Upper lobe of left lung (tissue), 6 donors: ENCODE measurements at regions not wholly inside any gene's neighbourhood (a gene's known extent, or its start where the extent isn't known, plus 50 kb on each side); places are given as distances from the start of the nearest gene placed in this dataset.

Source experiments
- ATAC-seq, 2 donors: fragments of 200-7000 bp; cut with Tn5 transposase; one replicate each; pipeline ENCODE4 v1.9.1; 2022; ENCODE audit warnings: mild to moderate bottlenecking in 2 of 2, moderate library complexity in 2 of 2; ENCODE audit not compliant: low FRiP score in 2 of 2
- DNase-seq, 2 donors: peaks; one replicate each; pipeline ENCODE4 v3.0.0-alpha.2; 2019 to 2020
- H3K27ac ChIP-seq, 4 donors: fragments of 200-600 bp; sonication (generic); one replicate each; pipeline ENCODE4 v1.5.1; 2016 to 2019
- H3K27me3 ChIP-seq, 4 donors: fragments of 200-600 bp; sonication (generic); one replicate each; pipeline ENCODE4 v1.5.1; 2017 to 2019
- H3K36me3 ChIP-seq, 4 donors: fragments of 200-600 bp; sonication (generic); one replicate each; pipeline ENCODE4 v1.5.1; 2016 to 2019
- H3K4me1 ChIP-seq, 4 donors: fragments of 200-600 bp; sonication (generic); one replicate each; pipeline ENCODE4 v1.5.1; 2018 to 2019
- H3K4me3 ChIP-seq, 4 donors: fragments of 200-600 bp; sonication (generic); one replicate each; pipeline ENCODE4 v1.5.1; 2017 to 2019; ENCODE audit warnings: mild to moderate bottlenecking in 2 of 4, moderate library complexity in 1 of 4
- H3K9me3 ChIP-seq, 4 donors: fragments of 200-600 bp; sonication (generic); one replicate each; pipeline ENCODE4 v1.5.1; 2018 to 2019
- CTCF ChIP-seq, 6 experiments: fragments of 450-650 bp in 4 of 6; fragments of 200-600 bp in 2 of 6; sonication (generic) in 2 of 6; IDR thresholded peaks; one replicate each; pipeline ENCODE4 v1.5.1; 2016 to 2019; ENCODE audit warnings: antibody characterized with exemption in 6 of 6
- EP300 ChIP-seq, 4 donors: sonication (generic); formaldehyde crosslinking; IDR thresholded peaks; one replicate each; pipeline ENCODE4 v1.5.1; 2017; ENCODE audit warnings: antibody characterized with exemption in 4 of 4, control low read depth in 2 of 4
- POLR2A ChIP-seq, 4 donors: fragments of 450-650 bp; IDR thresholded peaks; one replicate each; pipeline ENCODE4 v1.5.1; 2016 to 2017; ENCODE audit warnings: antibody characterized with exemption in 4 of 4, mild to moderate bottlenecking in 2 of 4
- POLR2AphosphoS5 ChIP-seq, 2 donors: sonication (generic); formaldehyde crosslinking; IDR thresholded peaks; one replicate each; pipeline ENCODE4 v1.5.1; 2017; ENCODE audit warnings: antibody characterized with exemption in 2 of 2
- WGBS, 2 donors: methylation state at CpG; one replicate each; pipeline ENCODE4 v1.1.5; 2017 to 2018; 5-methylcytosine and 5-hydroxymethylcytosine counted together
- donor health status: DM: no; HTN: no; CAD: no; lungs with moderate emphysema.
- donor health status: DM: no; HTN: yes; CAD: no; lungs with severe emphysema.

DNA sequence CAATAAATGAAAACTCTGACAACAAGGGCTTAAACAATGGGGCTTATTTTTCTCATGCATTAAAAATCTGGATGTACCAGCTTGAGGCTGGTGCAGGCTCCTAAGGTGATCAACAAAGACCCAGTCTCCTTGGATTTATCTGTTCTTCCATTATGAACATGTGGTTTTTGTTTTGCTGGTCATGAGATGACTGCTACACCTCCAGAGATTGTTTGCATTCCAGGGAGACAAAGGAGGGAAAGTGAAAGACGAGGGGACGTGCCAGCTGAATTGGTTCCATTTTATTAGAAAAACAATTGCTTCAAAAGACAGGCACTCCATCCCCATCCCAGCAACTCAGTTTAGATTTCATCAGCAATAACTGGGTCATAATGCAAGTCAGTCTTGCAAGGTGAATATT, 90.9 kb upstream of the KCNK1 start:
- no peak overlapping the region for H3K4me3 ChIP-seq
- H3K36me3 ChIP-seq, result no peaks in the 10 kb centered on the region
- H3K27me3 ChIP-seq, result no peaks in the 10 kb centered on the region
- no peak for TF ChIP-seq POLR2A (IDR thresholded peaks at IDR 0.05)
- no peak overlapping the region for H3K27ac ChIP-seq
- DNase-seq (no peak), ATAC-seq (no peak)
- 62 to 73% methylated on average over 2 of the region's 2 CpGs for WGBS, 2 donors
- no peaks in the 10 kb centered on the region for H3K9me3 ChIP-seq
- H3K4me1 ChIP-seq, result no peaks in the 10 kb centered on the region

- H3K9me3 ChIP-seq, result peaks cover 0 to 11% (median 0%) of the 10 kb centered on the region in 4 donors
- H3K27ac ChIP-seq, result no peak overlapping the region
- no peaks in the 10 kb centered on the region for H3K4me1 ChIP-seq
- no peak for TF ChIP-seq POLR2AphosphoS5 (IDR thresholded peaks at IDR 0.05)
- no peak for TF ChIP-seq CTCF (IDR thresholded peaks at IDR 0.05)
- TF ChIP-seq POLR2A (IDR thresholded peaks at IDR 0.05), result no peak
- no peak for TF ChIP-seq EP300 (IDR thresholded peaks at IDR 0.05)
- no peaks in the 10 kb centered on the region for H3K36me3 ChIP-seq
- ATAC-seq (no peak), DNase-seq (no peak)
- no peaks in the 10 kb centered on the region for H3K27me3 ChIP-seq
- WGBS, 2 donors, result 71 to 76% methylated on average over 5 of the region's 5 CpGs
- no peak overlapping the region for H3K4me3 ChIP-seq
These were observed 86.1 kb upstream of the KCNK1 start for GRCh38 chr1:233527818-233528217.

GRCh38 chr1:233530665-233531386, 83.1 kb upstream of the KCNK1 start:
- Histone ChIP-seq H3K27me3 (no peaks in the 10 kb centered on the region), H3K9me3 (peaks cover 0 to 11% (median 0%) of the 10 kb centered on the region in 4 donors), H3K36me3 (no peaks in the 10 kb centered on the region), H3K4me3 (no peak overlapping the region), H3K27ac (no peak overlapping the region), H3K4me1 (no peaks in the 10 kb centered on the region)
- 86 to 98% methylated on average over 6 of the region's 6 CpGs for WGBS, 2 donors
- no peak for DNase-seq
- TF ChIP-seq POLR2AphosphoS5 (IDR thresholded peaks at IDR 0.05) (no peak), CTCF (IDR thresholded peaks at IDR 0.05) (no peak), EP300 (IDR thresholded peaks at IDR 0.05) (no peak), POLR2A (IDR thresholded peaks at IDR 0.05) (no peak)
- no peak for ATAC-seq

DNA sequence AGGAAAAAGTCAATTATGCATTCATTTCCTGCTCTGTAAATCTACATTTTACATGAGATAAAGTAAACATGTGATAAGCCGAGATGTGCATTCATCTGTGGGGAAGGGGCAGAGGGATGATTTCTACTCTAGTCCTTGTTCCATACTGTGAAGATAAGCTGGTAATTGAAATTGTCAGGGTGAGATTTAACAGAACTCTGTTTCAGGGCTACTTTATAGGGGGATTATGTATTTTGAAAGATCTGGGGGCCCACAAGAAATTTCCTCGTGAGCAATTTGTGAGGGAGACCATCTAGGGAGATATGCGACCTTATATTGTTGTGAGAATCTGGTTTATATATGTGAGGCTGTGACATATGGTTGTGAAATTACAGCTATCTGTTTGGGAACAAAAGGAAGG, 73.1 kb upstream of the KCNK1 start:
- Histone ChIP-seq H3K4me3 (no peak overlapping the region), H3K9me3 (no peaks in the 10 kb centered on the region), H3K27me3 (no peaks in the 10 kb centered on the region), H3K27ac (no peak overlapping the region), H3K4me1 (no peaks in the 10 kb centered on the region), H3K36me3 (no peaks in the 10 kb centered on the region)
- no peak for TF ChIP-seq POLR2A (IDR thresholded peaks at IDR 0.05)
- no peak for TF ChIP-seq CTCF (IDR thresholded peaks at IDR 0.05)
- WGBS, 2 donors, result 60 to 73% methylated on average over 3 of the region's 3 CpGs
- no peak for ATAC-seq
- no peak for DNase-seq

DNA sequence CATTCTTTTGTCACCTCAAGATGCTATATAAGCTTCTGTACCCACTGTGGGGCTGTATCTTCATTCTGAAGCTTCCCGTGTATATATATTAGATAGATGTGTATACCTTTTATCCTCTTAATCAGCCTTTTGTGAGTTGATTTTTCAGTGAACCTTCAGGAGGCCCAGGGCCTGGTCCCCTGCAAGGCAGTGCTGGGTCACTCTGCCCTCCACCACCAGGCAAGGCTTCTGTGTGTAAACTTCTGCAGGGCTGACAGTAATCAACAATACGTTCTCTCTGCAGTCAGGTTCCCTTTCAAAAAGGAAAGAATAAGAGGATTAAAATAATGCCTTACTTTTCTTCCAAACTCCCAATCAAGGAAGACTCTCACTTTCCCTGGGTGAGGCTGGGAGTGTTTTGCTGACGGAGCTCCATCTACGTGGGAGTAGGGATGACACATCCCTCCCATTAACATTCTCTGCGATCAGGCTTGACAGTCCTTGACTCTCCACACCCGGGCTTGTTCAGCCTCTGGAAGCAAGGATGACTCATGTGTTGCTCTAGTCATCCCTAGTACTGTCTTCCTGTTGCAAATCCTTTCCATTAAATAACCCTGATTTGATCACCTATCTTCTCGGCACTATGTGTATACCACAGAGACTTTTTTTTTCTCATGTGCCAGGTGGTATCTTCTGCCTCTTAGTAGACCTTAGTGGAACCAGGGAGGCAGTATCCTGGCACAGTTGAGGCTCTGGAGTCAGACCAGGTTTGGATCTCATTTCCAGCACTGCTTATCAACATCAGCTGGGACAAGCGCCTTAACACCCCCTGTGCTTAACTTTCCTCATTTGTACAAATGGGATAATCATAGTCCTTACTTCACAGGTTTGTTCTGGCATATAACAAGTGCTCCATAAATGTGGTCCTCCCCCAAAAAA, 70.3 kb upstream of the KCNK1 start:
- TF ChIP-seq POLR2A (IDR thresholded peaks at IDR 0.05), result no peak
- no peak for TF ChIP-seq EP300 (IDR thresholded peaks at IDR 0.05)
- H3K4me1 ChIP-seq, result no peaks in the 10 kb centered on the region
- no peaks in the 10 kb centered on the region for H3K27me3 ChIP-seq
- H3K27ac ChIP-seq, result no peak overlapping the region
- ATAC-seq (peak; percentile 46 to 95), DNase-seq (no peak)
- 68 to 73% methylated on average over 8 of the region's 8 CpGs for WGBS, 2 donors
- H3K36me3 ChIP-seq, result no peaks in the 10 kb centered on the region
- no peaks in the 10 kb centered on the region for H3K9me3 ChIP-seq
- no peak overlapping the region for H3K4me3 ChIP-seq
